Fibroblast of villous mesenchyme (primary cell): ENCODE measurements at regions not wholly inside any gene's neighbourhood (a gene's known extent, or its start where the extent isn't known, plus 50 kb on each side); places are given as distances from the start of the nearest gene placed in this dataset.

Source experiments
- DNase-seq: peaks from one replicate; pipeline ENCODE4 v3.0.0-alpha.2; 2010; ENCODE audit warnings: low read depth
- H3K4me3 ChIP-seq: 2 replicates; pipeline ENCODE4 v1.5.1; 2011; ENCODE audit warnings: low read depth, mild to moderate bottlenecking, low read length
- CTCF ChIP-seq: IDR thresholded peaks from 2 replicates; pipeline ENCODE4 v1.5.1; 2012; ENCODE audit warnings: low read depth, mild to moderate bottlenecking, low read length; ENCODE audit not compliant: insufficient read depth

GRCh38 chr5:30539004-30539634 lies 654.4 kb upstream of the CDH6 start:
- TF ChIP-seq CTCF: no peak
- no peak for DNase-seq
- no peak overlapping the region for H3K4me3 ChIP-seq

GRCh38 chr5:30525353-30525752 lies 668.1 kb upstream of the CDH6 start:
- no peak for TF ChIP-seq CTCF
- H3K4me3 ChIP-seq: no peak overlapping the region
- DNase-seq: no peak

GRCh38 chr5:30524428-30524827 lies 669.1 kb upstream of the CDH6 start:
- H3K4me3 ChIP-seq: no peak overlapping the region
- TF ChIP-seq CTCF: no peak
- no peak for DNase-seq

DNA sequence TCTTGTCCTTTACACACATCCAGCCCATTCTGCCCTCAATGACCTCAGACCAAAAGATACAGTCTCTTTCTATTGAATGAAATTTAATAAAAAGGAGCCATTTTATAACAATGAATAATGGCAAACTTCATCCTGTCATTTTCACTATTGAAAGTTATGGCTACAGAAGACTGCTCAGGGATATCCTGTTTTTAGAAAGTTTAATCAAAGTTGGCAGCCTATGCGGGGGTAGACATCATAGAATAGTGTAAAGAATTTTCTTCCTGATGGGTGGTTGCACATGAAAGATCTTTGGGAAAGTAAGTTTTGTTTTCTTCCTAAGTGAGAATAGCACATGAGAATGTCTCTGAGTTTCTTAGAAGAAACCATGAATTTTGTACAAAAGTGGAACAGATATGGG lies 670.4 kb upstream of the CDH6 start:
- TF ChIP-seq CTCF: no peak
- no peak for DNase-seq
- H3K4me3 ChIP-seq: no peak overlapping the region

DNA sequence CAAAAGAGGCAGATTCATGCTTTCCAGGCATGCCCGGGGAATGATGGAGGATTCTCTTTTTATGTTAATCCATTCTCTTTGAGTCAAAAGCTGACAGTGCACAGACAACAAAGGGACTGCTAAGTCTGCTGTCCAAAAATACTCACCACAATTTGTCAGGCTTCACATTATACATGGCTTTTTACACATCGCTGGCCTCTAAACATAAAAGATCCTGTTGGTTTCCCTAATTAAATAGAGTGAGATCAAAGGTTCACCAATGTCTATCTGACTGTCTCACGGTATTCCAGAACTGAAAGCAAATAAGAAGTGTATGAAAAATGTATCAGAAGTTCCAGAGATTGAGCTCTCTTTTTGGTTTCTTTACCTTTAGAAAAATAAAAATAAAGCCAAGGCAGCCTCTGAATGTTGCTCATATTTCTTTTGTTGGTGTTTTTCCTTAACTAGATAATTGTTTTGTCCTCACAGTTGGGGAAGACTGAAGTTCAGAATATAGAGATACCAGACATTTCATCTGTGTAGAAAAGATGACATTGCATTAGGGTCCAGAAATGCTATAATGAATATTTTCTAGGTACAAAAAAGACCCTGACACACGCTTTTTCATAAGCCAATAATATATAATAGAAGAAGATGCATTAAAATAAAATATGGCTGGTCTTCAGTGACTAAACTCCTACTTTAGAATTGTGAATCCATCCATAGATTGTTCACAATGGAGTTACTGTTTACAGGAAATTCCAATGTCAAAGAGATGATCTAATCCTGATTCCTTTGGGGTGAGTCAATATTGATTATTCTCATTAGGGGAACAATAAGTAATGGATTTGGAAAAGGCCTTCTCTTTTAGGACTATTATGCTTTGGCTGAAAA lies 688.2 kb upstream of the CDH6 start:
- no peak for TF ChIP-seq CTCF
- no peak overlapping the region for H3K4me3 ChIP-seq
- DNase-seq: no peak

DNA sequence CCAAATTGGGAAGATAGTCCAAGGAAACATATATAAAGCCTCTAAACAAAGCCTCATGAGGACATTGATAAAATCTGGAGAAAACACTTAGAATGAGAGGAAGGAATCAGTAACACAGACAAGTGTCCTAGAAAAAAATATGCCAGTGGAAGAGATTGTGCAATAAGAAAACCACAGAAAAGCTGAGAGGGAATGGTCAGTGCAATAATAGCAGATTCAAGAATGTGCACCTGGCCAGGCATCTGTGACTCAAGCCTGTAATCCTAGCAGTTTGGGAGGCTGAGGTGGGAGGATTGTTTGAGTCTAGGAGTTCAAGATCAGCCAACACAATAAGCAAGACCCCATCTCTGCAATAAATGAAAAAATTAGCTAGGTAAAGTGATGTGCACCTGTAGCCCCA lies 691.2 kb upstream of the CDH6 start:
- no peak for DNase-seq
- no peak for TF ChIP-seq CTCF

More for the DNA sequence above, 691.2 kb upstream of the CDH6 start:
- H3K4me3 ChIP-seq: no peak overlapping the region
